Parathyroid adenoma (tissue), 2 donors: ENCODE measurements at regions not wholly inside any gene's neighbourhood (a gene's known extent, or its start where the extent isn't known, plus 50 kb on each side); places are given as distances from the start of the nearest gene placed in this dataset.

Experiments
- H2AFZ ChIP-seq: fragments of 300-600 bp; sonication (generic); one replicate; pipeline ENCODE4 v1.7.0; 2017; ENCODE audit warnings: antibody characterized with exemption, mild to moderate bottlenecking
- H3K27ac ChIP-seq: fragments of 300-600 bp; sonication (generic); one replicate; pipeline ENCODE4 v1.7.0; 2017
- H3K27me3 ChIP-seq: fragments of 300-600 bp; sonication (generic); one replicate; pipeline ENCODE4 v1.7.0; 2017; ENCODE audit warnings: low read length; ENCODE audit not compliant: control insufficient read depth, insufficient read depth
- H3K36me3 ChIP-seq: fragments of 300-600 bp; sonication (generic); one replicate; pipeline ENCODE4 v1.7.0; 2017; ENCODE audit warnings: low read length; ENCODE audit not compliant: control insufficient read depth, insufficient read depth
- H3K4me1 ChIP-seq: fragments of 300-600 bp; sonication (generic); one replicate; pipeline ENCODE4 v1.7.0; 2017; ENCODE audit warnings: control low read depth
- H3K4me2 ChIP-seq: fragments of 300-600 bp; sonication (generic); one replicate; pipeline ENCODE4 v1.7.0; 2017; ENCODE audit warnings: low read length
- H3K4me3 ChIP-seq: fragments of 300-600 bp; sonication (generic); one replicate; pipeline ENCODE4 v1.7.0; 2017; ENCODE audit warnings: low read depth, low read length
- H3K79me2 ChIP-seq: fragments of 300-600 bp; sonication (generic); one replicate; pipeline ENCODE4 v1.7.0; 2017; ENCODE audit warnings: control low read depth
- H3K9ac ChIP-seq: fragments of 300-600 bp; sonication (generic); one replicate; pipeline ENCODE4 v1.7.0; 2017; ENCODE audit warnings: mild to moderate bottlenecking
- H3K9me3 ChIP-seq: fragments of 300-600 bp; sonication (generic); one replicate; pipeline ENCODE4 v1.7.0; 2017; ENCODE audit warnings: low read length; ENCODE audit not compliant: control insufficient read depth
- CTCF ChIP-seq: fragments of 300-600 bp; sonication (generic); IDR thresholded peaks from one replicate; pipeline ENCODE4 v1.7.0; 2017; ENCODE audit warnings: antibody characterized with exemption, mild to moderate bottlenecking
- donor health status: primary hyperparathyroidism.

- Histone ChIP-seq H3K79me2 (no peaks in the 10 kb centered on the region), H3K27ac (no peak overlapping the region), H3K4me3 (no peak overlapping the region), H3K36me3 (no peaks in the 10 kb centered on the region), H3K4me2 (no peak overlapping the region), H3K9me3 (no peaks in the 10 kb centered on the region), H3K27me3 (no peaks in the 10 kb centered on the region), H2AFZ (no peak overlapping the region), H3K4me1 (no peaks in the 10 kb centered on the region), H3K9ac (no peak overlapping the region)
- no peak for TF ChIP-seq CTCF
These were observed 219.0 kb upstream of the RTL1 start for GRCh38 chr14:101122237-101123141.

GRCh38 chr14:101123618-101124510, 220.3 kb upstream of the RTL1 start:
- no peak for TF ChIP-seq CTCF
- H3K27me3 ChIP-seq: no peaks in the 10 kb centered on the region
- H3K9ac ChIP-seq: no peak overlapping the region
- H3K79me2 ChIP-seq: no peaks in the 10 kb centered on the region
- H3K27ac ChIP-seq: no peak overlapping the region
- no peaks in the 10 kb centered on the region for H3K9me3 ChIP-seq
- no peak overlapping the region for H3K4me3 ChIP-seq
- H3K4me2 ChIP-seq: no peak overlapping the region
- H3K36me3 ChIP-seq: no peaks in the 10 kb centered on the region
- no peak overlapping the region for H2AFZ ChIP-seq
- no peaks in the 10 kb centered on the region for H3K4me1 ChIP-seq

- Histone ChIP-seq H3K27ac (no peak overlapping the region), H3K79me2 (no peaks in the 10 kb centered on the region), H3K4me3 (no peak overlapping the region), H2AFZ (no peak overlapping the region), H3K4me1 (no peaks in the 10 kb centered on the region), H3K36me3 (no peaks in the 10 kb centered on the region), H3K9ac (no peak overlapping the region), H3K27me3 (no peaks in the 10 kb centered on the region), H3K9me3 (no peaks in the 10 kb centered on the region), H3K4me2 (no peak overlapping the region)
- no peak for TF ChIP-seq CTCF
These were observed 221.3 kb upstream of the RTL1 start for GRCh38 chr14:101124815-101125214.

GRCh38 chr14:101125313-101125712, 221.8 kb upstream of the RTL1 start:
- no peaks in the 10 kb centered on the region for H3K27me3 ChIP-seq
- no peaks in the 10 kb centered on the region for H3K9me3 ChIP-seq
- no peaks in the 10 kb centered on the region for H3K36me3 ChIP-seq
- H3K4me2 ChIP-seq: no peak overlapping the region
- H3K27ac ChIP-seq: no peak overlapping the region
- no peaks in the 10 kb centered on the region for H3K4me1 ChIP-seq
- no peak overlapping the region for H2AFZ ChIP-seq
- H3K4me3 ChIP-seq: no peak overlapping the region
- no peak for TF ChIP-seq CTCF
- no peaks in the 10 kb centered on the region for H3K79me2 ChIP-seq
- H3K9ac ChIP-seq: no peak overlapping the region
